A673 (cell line): ENCODE measurements at regions not wholly inside any gene's neighbourhood (a gene's known extent, or its start where the extent isn't known, plus 50 kb on each side); places are given as distances from the start of the nearest gene placed in this dataset.

Source experiments
- EZH2 ChIP-seq: fragments of 200-600 bp; sonication (generic); IDR thresholded peaks from 2 replicates; pipeline ENCODE4 v1.6.1; 2017; ENCODE audit warnings: borderline replicate concordance, low read depth, mild to moderate bottlenecking, mixed read lengths, antibody characterized with exemption, low read length; ENCODE audit not compliant: poor library complexity, severe bottlenecking
- TF ChIP-seq, protein P1 (sequence below): fragments of 300-800, 200-600 bp; sonication (generic); conservative IDR thresholded peaks from 2 replicates; pipeline ENCODE4 v1.5.1; 2017; ENCODE audit warnings: low read depth, mild to moderate bottlenecking, antibody characterized with exemption, low read length, moderate library complexity, mixed read lengths

DNA sequence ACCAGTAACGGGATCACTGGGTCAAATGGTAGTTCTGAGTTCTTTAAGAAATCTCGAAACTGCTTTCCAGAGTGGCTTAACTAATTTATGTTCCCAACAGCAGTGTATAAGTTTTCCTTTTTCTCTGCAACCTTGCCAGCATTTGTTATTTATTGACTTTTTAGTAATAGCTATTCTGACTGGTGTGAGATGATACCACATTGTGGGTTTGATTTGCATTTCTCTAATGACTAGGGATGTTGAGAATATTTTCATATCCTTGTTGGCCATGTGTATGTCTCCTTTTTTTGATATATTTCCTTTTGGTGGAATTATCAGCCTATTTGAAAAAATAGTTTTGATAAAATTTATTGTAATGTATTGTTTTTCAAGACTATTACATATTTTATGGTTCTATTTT, 701.2 kb upstream of the FBXO33 start:
- TF ChIP-seq, protein P1, sequence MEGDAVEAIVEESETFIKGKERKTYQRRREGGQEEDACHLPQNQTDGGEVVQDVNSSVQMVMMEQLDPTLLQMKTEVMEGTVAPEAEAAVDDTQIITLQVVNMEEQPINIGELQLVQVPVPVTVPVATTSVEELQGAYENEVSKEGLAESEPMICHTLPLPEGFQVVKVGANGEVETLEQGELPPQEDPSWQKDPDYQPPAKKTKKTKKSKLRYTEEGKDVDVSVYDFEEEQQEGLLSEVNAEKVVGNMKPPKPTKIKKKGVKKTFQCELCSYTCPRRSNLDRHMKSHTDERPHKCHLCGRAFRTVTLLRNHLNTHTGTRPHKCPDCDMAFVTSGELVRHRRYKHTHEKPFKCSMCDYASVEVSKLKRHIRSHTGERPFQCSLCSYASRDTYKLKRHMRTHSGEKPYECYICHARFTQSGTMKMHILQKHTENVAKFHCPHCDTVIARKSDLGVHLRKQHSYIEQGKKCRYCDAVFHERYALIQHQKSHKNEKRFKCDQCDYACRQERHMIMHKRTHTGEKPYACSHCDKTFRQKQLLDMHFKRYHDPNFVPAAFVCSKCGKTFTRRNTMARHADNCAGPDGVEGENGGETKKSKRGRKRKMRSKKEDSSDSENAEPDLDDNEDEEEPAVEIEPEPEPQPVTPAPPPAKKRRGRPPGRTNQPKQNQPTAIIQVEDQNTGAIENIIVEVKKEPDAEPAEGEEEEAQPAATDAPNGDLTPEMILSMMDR: no peak
- no peak for TF ChIP-seq EZH2
